Sciatic nerve (tissue), 2 donors: ENCODE measurements at regions not wholly inside any gene's neighbourhood (a gene's known extent, or its start where the extent isn't known, plus 50 kb on each side); places are given as distances from the start of the nearest gene placed in this dataset.
A peak's percentile ranks its signal among the peaks of the same experiment; 100 is the strongest.
"Not testable (repeated sequence)": the region's sequence is repeated elsewhere in the genome, so short reads cannot be mapped to it uniquely, and the experiment has no call there.

Experiments used
- ATAC-seq: fragments of 200-7000 bp; cut with Tn5 transposase; one replicate; pipeline ENCODE4 v1.9.1; 2020; ENCODE audit warnings: mild to moderate bottlenecking, moderate library complexity
- DNase-seq: peaks from one replicate; pipeline ENCODE4 v3.0.0-alpha.2; 2020; ENCODE audit warnings: low spot score
- intact Hi-C: fragments of 100-400 bp; cut with DNase I; formaldehyde crosslinking; loops from one replicate; pipeline ENCODE4 v1.14.2; 2022
- donor health status: DM: no; HTN: no; CAD: no.
- donor health status: DM: no; HTN: no; CAD: no.

DNA sequence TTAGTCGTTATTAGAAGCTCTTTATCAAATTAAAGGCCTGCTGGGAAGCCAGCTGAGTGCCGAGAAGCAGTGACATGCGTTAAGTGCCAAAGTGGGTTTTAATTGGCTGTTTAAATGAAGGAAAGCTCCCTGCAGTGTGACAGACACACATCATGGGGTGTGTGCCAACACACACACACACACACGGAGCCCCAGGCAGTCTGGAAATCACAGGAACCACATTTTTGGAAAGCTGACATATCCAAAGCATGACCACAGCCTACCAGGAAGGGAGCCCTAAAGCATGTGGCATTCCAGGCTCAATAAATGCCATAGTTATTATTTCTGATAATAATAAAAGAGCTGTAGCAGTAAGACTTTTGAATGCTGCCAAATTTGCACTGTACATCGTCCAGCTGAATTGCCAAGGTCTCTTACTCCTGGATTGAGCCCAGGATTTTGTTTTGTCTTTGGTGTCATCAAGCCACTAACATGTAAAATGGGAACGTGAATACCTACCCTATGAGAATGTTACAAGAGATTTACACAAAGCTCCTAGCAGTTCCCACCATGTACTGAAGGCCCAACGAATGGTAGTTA lies 135.1 kb downstream of the TMEM30B start:
- DNase-seq (no peak), ATAC-seq (peak; percentile 14)
- intact Hi-C loops, result no loop called here

DNA sequence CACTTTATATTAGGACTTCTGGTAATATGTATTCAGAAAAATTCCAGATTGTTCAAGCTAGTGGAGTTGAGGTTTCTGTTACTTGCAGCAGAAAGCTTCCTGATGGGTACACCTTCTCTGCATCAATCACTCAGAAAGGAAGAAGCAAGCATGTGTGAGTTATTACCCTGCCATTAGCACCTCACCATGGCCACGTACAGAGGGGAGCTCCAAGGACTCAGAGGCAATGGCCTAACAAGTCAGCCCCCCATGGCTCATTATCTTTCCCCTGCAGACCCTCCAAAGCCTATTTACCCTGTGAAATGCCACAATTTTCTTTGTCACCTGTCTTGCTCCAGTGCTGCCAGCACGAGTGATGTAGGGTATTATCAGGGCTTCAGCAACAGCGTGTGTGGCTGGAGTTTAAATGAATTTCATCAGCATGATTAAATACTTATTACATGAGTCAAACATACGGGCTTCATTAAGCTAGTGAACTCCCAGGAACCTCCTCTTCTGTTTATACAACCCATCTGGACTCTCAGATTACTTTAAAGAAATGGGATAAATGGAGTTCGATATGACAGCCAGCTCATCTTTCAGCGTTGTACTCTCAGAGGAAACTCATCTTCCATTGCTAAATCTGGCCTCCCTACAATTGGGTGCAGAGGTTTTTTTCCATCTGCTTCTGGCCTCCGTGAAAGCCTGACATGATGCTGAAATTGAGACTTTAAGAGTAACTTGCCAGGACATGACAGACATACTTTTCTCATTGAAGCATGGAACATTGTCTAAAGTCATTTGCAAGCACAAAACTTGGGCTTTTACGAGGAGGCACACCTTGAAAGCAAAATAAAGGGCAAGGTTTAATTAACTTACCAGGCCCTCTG lies 135.9 kb downstream of the TMEM30B start:
- ATAC-seq, result peak; percentile 74
- intact Hi-C loops, result no loop called here

DNA sequence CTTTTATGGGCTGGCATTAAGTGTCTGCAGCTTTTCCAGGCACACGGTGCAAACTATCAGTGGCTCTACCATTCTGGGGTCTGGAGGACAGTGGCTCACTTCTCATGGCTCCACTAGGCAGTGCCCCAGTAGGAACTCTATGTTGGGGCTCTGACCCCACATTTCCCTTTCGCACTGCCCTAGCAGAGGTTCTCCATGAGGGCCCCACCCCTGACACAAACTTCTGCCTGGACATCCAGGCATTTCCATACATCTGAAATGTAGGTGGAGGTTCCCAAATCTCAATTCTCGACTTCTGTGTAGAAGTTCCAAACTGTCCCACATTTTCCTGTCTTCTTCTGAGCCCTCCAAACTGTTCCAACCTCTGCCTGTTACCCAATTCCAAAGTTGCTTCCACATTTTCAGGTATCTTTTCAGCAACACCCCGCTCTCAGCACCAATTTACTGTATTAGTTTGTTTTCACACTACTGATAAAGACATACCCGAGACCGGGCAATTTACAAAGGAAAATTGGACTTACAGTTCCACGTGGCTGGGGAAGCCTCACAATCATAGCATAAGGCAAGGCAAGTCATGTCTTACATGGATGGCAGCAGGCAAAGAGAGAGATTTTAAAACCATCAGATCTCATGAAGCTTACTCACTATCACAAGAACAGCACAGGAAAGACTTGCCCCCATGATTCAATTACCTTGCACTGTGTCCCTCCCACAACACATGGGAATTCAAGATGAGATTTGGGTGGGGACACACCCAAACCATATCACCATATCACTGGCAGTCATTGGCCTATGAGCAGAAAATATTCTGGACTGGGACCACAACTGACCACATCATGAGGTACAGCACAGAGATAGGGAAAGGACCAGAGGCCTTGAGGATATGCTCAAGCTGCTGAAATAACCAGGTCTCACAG lies 136.8 kb downstream of the TMEM30B start:
- DNase-seq, ATAC-seq, intact Hi-C loops: not testable (repeated sequence)

More for the DNA sequence above, 135.9 kb downstream of the TMEM30B start:
- no peak for DNase-seq

DNA sequence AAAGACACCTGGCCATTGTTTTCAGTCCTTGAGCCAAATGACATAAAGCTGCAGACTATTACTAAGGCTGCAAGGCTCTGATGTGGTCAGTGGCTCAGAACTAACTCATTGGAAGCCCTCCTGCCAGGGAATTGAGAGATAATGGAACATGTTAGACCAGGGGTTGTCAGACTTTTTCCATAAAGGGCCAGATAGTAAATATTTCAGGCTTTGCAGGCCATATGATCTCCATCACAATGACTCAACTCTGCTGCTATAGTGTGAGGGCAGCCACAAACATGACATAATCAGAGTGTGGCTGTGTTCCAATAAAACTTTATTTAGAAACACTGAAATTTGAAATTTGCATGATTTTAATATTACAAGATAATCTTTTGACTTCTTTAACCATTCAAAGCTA lies 140.3 kb downstream of the TMEM30B start:
- intact Hi-C loops, result no loop called here
- DNase-seq (no peak), ATAC-seq (no peak)

DNA sequence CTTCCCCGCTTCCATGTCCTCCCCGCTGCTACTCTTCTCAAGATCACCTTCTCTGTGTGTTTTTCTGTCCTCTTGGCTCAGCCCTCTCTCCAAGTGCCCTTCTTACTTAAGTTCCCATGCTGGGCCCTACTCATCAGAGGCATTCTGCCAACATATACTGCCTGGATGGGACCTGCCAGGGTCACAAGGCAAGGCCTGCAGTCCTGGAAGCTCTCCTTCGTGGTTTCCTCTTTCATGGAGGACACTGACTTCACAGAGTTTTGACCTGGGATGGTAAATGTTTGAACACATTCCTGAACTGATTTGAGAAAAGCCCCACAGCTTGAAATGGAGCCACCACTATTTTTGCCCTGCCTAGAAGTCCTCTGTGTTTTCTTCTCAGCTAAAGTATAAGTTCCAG lies 140.9 kb downstream of the TMEM30B start:
- intact Hi-C loops, result no loop called here
- no peak for DNase-seq
- no peak for ATAC-seq

DNA sequence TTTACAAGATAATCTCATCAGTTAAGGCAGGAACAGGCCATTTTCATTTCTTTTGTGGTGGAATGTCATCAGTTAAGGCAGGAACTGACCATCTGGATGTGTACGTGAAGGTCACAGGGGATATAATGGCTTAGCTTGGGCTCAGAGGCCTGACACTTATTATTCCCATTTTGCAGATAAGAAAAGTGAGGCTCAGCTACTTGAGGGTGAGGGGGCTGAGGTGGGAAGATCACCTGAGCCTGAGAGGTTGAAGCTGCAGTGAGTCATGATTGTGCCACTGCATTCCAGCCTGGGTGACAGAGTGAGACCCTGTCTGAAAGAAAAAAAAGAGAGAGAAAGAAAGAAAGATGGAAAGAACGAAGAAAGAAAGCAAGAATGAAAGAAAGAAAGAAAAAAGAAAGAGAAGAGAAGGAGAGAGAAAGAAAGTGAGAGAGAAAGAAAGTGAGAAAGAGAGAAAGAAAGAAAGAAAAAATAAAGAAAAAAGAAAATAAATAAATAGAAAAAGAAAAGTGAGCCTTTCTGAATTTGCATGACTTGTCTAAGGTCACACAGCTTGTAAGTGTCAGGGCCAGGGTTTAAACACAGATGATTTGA lies 142.0 kb downstream of the TMEM30B start:
- intact Hi-C loops, result no loop called here
- ATAC-seq (no peak), DNase-seq (no peak)

DNA sequence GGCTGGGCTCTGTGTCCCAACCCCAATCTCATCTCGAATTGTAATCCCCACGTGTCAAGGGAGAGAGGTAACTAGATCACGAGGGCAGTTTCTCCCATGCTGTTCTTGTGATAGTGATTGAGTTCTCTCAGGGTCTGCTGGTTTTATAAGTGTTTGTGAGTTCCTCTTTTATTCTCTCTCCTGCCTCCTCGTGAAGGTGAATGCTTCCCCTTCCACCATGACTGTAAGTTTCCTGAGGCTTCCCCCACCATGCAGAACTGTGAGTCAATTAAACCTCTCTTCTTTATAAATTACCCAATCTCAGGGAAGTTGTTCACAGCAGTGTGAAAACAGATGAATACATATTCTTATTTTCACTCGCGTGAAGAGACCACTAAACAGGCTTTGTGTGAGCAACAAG lies 148.2 kb downstream of the TMEM30B start:
- no peak for ATAC-seq
- intact Hi-C loops, result no loop called here
- no peak for DNase-seq

DNA sequence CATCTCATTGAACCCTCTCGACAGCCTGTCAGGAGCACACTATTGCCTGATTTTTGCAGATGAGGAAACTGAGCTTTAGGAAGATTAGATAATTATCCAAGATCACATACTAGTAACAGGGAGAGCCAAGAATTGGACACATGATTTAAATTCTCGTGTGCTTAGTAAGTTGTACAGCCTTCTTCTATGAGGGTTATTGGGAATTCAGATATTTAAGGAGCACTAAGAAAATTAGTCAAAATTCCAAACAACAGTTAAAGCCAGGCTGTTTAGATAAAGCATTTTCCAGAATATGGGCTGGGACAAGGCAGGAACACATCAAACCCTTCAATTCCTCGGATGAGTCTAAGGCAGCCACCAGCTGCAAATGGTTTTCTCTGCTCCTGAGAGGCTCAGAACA lies 148.8 kb downstream of the TMEM30B start:
- intact Hi-C loops, result no loop called here
- no peak for ATAC-seq
- DNase-seq, result no peak

DNA sequence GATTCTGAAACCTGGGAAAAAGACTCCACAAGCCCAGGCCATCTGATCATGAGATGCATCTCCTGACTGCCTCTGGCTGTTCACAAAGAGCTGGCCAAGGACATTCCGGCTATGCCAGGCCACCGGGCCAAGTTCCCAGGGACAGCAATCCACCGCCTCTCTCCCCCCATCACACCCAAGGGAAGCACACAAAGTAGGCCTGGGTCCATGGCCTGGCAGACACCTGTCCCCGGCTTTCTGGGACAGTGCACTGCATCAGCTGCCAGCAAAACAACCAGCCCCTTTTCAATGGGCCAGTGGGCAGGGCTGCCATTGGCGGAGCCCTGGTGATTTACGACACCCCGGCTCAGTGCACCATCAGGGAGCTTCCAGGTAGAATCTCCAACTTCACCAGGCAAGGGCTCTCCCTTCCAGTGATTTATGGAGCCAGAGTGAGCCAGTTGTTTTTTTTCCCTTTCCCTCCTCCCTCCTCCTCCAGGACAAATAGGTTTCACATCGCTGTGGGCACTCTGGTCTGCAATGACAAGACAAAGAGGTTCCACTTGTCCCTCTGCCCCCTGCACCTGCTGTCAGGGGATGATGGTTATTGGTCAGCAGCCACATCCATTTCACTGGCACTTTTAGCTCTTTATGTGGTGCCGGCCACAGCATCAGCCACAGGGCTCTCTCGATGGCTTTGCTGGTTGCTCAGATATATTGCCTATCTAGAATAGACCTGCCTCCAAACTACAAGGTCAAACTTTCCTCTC lies 149.6 kb downstream of the SLC38A6 start:
- DNase-seq (no peak), ATAC-seq (peak; percentile 17)
- intact Hi-C loops, result no loop called here

DNA sequence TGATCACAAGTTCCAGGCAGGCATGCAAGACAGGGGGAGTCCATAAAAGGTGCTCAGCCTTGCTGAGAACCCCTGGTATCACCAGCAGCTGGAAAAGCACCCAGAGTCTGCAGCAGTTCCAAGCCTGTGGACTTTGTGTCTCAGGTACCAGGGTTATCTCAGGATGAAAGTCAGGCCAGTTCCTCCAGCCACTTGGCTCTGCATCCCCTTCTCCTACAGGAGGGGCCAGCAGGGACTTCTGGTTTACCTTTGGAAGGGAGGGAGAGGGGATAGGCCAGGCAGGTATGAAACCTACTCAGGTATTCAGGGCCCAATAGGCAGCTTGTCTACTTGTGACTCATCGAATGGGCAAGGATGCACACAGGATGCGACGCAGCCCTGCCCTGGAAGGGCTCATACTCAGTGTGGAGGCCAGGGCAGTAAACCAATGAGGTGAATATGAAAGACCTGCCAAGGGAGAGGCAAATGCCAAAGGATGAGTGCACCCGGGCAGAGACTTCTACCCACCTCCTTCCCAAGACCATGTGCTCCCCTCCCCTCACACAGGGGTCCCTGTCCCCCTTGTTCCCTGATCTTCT lies 148.2 kb downstream of the SLC38A6 start:
- DNase-seq, result no peak
- ATAC-seq, result no peak
- intact Hi-C loops, result no loop called here

DNA sequence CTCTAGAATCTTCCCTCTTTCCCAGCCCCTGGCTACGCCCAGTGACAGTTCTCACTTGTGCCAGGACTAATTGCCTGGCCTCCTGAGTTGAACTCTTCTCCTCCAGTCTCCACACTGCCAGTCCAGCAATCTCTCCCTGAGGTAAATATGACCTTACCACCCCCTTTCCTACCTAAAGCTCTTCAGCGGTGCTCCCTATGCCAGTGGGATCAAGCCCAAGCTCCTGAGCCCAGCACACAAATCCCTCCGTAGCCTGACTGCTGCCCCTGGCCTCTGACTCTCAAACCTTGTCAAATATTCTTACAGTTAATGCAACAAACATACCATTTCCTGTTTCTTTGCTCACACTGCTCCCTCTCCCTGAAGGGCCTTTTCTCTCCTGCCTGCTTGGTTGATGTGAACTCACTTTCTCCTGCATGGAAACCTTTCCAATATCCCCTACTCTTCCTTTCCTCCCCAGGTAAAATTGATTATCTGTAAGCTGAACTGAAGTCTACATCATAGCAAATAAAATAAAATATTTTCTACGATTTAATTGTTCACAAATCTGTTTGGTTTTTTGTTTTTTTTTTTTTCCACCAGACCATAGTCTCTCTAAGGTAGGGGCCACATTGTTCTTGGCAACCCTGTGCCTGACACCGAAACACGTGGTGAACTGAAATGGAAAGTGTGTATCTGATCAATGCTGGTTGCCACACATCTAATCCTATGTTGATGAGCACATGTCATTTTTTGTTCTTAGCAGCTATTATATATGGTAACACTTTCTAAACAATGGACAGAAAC lies 147.5 kb downstream of the SLC38A6 start:
- ATAC-seq (no peak), DNase-seq (no peak)
- intact Hi-C loops, result no loop called here

DNA sequence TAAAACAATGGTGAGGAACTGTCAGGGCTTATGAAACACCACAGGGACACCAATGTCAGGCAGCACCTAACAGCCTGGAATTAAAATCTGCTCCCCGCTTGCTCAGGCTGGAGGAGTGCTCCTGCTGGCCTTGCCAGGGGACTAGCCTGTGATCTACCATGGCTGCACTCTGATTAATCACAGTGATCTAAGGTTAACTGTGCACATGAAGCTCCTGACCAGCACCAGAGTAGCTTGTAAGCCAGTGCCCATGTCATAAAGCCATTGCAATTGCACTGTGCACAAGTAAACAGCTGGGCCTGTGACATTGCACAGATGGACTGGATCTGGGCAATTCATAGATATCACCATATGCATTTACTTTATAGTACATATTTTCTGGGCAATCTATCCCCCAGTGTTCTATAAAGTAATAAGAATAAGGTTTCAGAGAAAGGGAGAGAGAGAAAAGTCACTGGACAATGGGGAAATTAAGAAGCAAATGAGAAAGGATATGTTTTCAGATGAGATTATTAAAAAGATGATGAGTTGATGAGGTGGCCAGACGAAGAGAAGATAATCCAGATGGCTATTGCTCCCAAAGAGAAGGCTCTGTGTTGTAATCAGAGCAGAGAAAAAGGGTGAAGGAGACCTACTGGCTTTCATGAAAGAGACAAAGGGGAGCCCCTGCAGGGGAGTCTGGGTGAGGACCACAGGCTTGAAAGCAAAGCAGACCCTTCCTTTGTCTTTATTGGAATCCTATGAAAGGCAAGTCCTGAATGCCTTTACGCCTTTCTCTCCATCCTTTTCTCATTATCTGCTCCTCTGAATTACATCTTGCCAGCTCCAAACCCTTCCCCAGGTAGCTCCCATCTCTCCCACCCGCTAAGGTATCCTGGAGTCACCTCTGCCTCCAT lies 145.8 kb downstream of the SLC38A6 start:
- DNase-seq, result no peak
- intact Hi-C loops, result no loop called here
- no peak for ATAC-seq

DNA sequence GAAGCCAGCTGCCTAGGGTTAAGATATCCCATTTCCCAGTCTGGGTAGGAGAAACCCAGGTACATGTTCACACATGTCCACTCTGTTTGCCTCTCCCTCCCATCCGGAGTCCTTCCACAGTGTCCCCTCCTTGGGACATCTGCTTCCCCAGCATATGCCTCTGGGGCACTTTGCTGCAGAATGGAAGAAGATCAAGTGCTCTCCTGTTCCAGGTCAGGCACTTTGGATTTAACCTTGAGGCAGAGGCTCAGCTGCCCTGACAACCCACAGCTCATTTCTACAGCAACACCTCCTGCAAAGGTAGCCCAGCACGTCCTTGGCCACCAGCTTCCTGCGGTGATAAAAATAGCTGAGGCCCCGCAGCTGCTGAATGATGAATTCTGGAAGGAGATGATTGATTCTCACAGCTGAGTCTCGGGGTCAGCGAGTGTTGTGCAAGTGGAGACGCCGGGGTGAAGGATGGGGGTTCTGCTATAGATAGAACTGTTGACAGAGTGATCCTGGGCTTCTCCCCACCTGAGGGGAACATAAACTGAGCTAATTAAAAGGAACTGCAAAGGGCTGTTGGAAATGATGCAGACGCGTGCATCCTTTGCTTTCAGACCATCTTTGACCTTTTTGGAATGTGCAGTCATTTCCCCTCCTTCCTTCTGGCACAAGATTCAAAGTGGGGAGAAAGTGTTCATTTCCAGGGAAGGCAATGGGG lies 145.0 kb downstream of the SLC38A6 start:
- no peak for DNase-seq
- ATAC-seq, result no peak
- intact Hi-C loops, result no loop called here

DNA sequence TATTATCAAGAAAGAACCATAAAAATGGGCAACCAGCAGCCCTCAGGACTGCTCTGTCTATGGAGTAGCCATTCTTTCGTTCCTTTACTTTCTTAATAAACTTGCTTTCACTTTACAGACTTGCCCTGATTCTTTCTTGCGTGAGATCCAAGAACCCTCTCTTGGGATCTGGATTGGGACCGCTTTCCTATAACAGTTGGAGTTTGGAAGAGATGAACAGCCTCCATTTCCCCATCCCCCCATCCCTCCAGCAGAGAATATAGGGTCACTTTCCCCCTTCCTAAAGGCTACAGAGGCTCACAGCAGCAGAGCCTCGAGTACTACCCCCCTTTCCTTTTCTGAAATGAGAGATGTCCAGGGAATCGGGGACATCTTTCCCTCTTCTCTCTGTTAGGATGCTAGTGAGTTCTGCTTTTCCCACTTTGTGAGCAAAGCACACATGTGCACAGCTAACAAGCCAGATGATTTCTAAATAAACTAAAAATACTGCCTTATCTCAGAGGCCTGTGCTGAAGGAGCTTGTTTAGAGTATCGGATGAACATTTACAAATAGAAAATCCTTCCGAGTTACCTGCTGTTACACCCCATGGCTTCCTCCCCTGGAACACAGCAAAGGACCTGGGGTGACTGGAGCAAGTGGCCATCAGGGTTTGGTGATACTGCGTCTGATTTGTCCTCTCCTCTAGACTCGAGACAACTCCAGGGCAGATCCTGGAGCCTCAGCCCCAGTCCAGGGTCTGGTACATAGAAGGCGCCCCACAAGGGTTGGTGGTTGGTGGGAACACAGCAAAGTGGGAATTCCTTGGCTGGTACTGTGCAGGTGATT lies 144.2 kb downstream of the SLC38A6 start:
- ATAC-seq, result peak; percentile 34

DNA sequence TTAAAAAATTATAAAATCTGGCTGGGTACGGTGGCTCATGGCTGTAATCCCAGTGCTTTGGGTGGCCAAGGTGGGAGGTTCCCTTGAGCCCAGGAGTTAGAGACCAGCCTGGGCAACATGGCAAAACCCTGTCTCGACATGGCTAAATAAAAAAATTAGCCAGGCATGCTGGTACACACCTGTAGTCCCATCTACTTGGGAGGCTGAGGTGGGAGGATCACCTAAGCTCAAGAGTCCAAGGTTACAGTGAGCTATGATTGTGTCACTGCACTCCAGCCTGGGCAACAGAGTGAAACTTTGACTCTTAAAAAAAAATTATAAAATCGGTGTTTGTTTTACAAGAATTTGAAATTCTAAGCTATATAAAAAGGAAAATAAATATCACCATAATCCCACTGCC lies 141.8 kb downstream of the SLC38A6 start:
- no peak for DNase-seq
- intact Hi-C loops, result no loop called here
- no peak for ATAC-seq

More for the DNA sequence above, 144.2 kb downstream of the SLC38A6 start:
- DNase-seq, result no peak
- intact Hi-C loops, result no loop called here
